OCI-LY3 (cell line): ENCODE measurements at regions not wholly inside any gene's neighbourhood (a gene's known extent, or its start where the extent isn't known, plus 50 kb on each side); places are given as distances from the start of the nearest gene placed in this dataset.

Experiments
- CTCF ChIP-seq: fragments of 200-600, 300-600 bp; sonication (generic); IDR thresholded peaks from 2 replicates; pipeline ENCODE4 v1.5.1; 2014; ENCODE audit warnings: antibody characterized with exemption, low read length, low read depth
- EZH2phosphoT487 ChIP-seq: fragments of 200-600 bp; shearing (Covaris generic); IDR thresholded peaks from 2 replicates; pipeline ENCODE4 v1.6.1; 2018; ENCODE audit warnings: antibody characterized with exemption, mixed run types, low read depth

GRCh38 chr21:35324372-35325220 is 275.5 kb upstream of the RUNX1 start:
- no peak for TF ChIP-seq CTCF
- no peak for TF ChIP-seq EZH2phosphoT487
